ENCODE measurements at regions not wholly inside any gene's neighbourhood (a gene's known extent, or its start where the extent isn't known, plus 50 kb on each side); places are given as distances from the start of the nearest gene placed in this dataset.

DNA sequence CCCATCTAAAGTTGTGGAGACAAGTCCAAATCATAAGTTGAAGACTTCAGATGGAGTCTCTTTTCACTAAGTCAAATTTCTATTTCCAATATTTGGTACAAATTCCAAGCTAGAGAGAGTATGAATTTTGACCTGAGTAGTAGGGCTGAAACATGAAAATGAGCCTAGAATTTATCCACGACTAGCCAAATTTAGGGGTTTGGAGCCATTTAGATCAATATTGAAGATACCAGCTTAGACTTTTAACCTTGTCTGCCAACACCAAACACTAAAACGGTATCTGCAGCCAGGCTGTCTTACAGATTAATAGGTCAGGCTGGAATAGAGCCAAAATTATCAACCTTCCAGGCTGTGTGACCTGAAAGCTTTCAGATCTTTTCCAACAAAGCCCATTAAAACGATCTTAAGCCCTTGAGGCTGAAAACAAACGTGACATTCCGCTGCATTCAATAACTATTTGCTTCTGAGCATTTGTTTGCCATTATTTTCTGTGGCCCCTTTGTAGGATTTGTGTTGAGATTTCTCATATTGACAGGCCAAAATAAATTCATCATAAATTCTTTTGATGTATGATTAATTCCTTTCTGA lies 268.7 kb upstream of the DKK2 start:
- no peak for DNase-seq

DNA sequence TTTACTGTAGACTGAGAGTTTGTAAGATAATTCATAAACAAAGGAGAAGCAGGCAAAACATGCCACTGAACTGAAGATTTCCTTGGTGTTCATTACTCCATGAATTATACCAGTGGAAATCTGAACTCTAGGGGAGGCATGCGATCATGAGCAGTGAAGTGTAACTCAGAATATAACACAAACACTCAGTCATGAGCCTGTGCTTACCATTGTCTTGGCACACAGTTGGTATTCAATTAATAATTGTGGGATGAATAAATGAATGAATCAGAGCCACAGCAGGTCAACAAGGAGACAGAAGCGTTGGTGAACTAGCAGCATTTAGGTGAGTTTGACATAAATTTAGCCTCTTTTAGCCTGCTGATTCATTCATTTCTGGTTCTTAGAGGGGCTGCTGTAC lies 263.5 kb upstream of the DKK2 start:
- no peak for DNase-seq

DNA sequence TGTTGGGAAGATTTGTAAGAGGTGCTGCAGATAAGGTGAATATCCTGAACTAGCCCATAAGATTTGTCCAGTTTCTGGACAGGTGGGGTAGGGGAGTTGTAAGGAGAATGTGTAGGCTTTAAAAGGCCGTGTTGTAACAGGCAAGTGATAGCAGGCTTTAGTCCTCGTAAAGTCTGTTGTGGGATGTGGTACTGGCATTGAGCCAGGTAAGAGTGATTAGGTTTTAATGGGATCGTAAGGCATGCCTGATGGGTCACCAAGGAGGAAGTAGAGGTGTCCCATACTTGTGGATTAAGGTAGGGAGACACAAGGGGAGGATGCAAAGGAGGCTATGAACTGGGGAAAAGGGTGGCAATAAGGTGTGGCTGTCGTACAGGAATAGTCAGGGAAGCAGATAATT lies 256.9 kb upstream of the DKK2 start:
- no peak for DNase-seq

DNA sequence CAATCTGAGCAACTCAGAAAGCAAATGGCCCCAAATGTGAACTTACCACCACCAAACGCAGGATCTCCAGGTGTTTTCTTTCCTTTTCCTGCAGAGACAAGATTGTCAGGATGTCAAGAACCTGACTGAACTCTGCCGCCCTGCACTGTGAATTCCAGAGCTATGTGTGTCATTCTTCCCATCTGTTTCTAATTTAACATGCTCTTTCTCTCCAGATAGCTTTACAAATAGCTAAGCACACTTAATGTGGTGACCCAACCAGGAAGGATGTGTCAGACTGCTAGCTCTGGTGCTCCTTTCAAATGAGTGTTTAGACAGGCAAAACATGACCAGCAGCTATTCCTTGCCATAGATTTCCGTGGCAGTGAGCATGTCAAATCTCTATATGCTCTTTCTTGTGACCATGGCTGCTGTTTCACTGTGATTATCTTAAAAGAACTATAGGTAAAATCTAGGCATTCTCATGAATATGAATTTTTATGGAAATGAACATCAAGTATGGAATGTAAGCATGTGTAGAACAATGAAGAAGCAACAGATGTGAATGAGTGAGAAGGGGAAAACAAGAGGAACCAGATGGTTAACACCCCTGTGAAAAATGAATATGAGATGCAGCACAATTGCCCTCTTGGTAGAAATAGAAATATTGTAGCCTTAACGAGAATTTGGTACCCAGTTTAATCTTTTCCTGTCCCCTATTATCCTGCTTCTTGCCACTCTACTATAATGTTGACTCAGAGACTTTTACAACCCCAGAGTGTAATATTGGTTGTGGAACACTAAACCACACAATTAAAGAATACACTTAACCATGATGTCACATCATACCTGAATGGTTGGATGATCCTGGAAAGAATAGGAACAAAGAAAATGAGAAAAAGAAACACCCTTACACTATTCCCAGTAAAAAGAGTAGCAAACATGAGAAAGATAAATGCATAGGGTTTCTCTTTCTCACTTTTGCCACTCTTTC lies 247.8 kb upstream of the DKK2 start:
- DNase-seq, result no peak

DNA sequence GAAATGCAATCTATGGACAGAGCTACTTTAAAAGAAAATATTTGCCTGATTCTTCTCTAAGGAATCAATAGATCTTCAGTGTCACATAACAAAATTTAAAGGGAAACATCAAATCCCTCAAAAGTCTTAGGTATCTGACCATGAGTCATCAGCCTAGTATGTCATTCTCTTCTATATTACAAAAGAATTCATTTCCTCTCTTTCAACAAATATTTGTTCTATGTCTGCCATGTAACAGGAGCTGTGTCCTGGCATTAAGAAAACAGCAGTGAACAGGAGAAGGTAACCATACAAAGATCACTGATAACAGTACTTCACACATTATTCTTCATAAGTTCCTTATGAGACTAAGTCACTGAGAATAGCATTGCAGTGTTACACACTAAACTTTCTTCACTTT lies 243.6 kb upstream of the DKK2 start:
- no peak for DNase-seq

DNA sequence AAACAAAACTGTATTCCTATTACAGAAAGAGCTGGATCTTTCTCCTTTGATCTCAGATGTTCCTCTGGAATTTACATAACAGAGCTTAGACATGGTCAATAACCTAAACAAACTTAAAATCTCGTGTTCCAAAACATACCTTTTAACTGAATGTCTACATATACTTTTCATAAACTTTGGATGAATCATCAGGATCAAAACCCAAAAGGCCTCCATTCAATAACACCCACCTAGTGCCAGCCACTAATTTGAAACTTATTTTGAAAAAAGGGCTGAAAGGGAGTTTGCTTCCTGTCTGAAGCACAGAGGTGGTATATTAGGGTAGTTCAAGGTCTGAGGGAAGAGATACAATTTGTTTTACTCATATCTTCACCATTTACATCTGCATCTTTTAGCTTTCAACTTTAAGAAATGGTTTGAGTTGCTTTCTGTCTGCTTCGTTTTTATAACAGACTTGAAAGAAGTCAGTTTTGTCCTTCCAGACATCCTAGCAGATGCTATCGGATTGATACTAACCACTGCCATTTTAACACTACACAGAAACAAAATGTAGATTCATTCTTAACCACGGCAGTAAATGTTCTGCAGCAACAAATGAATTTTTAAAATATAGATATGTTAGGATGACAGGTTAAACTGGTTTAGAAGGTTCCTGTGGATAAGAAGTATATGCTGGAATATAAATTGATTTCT lies 242.8 kb upstream of the DKK2 start:
- DNase-seq, result no peak

DNA sequence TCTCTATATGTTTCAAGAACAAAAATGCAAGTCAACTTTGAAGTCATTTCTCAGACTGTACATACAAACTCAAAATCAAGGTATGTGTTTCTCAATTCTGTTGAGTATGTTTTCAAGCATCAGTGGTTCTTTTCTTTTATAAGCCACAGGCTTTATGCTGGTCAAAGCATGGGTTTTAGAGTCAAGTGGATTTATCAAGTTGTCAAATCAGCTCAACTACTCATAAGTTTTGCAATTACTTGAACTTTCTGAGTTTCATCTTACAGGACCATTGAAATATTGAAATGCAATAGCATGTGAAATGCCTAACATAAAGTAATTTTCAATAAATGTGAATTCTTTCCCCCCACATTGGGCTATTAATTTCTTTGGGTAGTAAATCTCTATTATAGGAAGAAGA lies 239.9 kb upstream of the DKK2 start:
- no peak for DNase-seq

DNA sequence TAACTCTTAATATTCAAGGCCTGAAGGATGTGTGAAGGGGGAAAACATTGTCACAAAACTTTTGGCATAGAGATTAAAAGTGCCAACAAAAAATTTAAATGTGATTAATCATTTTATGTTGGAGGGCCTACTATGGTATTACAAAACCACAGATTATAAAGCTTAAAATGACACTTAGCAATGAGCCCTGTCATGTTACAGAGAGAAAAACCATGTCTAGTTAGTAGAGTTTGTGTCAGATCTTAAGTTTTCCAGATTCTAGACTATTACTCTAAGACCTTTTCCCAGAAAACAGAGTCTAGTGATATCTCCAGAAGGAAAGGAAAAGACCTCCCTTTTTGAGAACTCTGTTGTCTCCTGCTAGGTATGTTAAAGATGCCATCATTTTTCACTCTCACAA lies 239.1 kb upstream of the DKK2 start:
- no peak for DNase-seq

DNA sequence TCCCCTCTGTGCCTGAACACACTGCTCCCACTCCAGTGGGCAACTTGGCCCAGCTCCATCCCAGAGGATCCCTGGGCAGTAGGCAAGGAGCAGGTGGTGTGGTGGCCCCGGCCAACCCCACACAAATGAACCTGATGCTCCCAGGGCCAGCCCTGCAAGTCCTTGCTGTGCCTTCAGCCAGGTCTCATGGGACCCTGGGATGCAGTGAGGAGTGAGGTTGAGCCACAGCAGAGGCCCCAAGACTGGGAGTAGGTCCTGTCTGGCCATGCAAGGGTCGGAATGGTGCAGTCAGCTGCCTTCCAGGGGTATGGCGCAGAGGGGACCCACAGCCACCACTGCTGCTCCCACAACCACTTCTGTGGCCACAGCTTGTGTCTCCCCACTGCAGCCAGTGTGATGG lies 234.5 kb upstream of the DKK2 start:
- no peak for DNase-seq

DNA sequence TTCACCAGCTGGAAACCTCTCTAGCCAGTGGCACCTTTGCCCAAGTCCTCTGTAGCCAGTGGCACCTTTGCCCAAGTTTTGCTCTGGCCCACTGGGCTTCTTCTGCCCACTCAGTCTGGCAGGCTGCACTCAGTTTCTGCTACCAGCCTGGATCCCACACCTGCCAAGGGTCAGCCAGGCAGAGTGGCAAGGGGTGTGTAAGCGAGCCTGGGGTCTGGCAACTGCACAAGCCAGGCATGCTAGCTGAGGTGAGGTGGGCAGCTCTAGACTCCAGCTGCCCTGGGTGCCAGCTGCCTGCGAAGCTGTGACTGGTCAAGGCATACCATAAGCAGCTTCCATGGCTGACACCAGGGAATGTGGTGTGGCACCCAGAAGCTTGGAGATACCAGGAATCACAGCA lies 233.1 kb upstream of the DKK2 start:
- no peak for DNase-seq

DNA sequence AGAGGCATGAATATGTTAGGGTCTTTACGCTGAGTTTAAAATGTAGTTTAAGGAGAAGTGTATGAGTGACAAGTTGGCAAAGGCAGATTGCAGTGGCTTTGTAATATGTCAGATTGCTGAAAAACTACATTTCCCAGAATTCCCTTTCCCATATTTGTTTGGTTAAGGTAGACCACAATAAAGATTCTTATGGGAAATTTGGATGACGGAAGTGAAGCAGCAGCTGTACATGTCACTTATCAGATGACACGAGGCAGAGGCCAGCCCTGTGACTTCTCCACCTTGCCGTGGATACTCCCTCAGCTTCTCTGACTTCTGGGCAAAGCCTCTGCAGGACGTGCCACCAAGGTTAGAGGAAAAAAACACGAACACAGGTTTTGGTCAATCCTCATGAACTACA lies 229.7 kb upstream of the DKK2 start:
- peak; percentile 4 for DNase-seq

DNA sequence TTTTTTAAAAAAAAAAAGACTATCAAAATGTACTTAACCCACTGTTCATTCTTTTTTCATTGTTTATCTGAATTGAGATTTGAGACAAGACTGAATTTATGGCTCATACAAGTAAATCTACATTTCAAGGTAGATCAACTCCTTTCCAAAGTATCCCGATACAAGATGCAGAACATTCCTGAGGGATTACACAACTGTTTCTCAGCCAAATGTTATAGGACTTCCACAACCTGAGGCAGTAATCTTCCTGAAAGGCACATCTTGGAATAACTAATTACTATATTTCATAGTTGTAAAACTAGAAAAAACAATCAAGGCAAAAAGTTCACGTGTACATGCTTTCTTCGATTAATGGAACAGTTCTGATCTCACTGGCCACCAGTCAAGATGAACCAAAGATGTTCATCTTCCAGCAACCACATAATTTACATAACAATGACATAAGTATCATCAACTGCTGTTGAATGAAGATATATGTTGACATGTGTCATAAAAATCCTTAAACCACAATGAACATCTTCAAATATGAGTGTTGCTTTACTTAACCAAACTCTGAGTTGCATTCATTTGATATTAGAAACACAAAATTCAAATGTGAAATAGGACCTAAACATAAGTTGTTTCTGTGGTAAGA lies 225.2 kb upstream of the DKK2 start:
- no peak for DNase-seq

DNA sequence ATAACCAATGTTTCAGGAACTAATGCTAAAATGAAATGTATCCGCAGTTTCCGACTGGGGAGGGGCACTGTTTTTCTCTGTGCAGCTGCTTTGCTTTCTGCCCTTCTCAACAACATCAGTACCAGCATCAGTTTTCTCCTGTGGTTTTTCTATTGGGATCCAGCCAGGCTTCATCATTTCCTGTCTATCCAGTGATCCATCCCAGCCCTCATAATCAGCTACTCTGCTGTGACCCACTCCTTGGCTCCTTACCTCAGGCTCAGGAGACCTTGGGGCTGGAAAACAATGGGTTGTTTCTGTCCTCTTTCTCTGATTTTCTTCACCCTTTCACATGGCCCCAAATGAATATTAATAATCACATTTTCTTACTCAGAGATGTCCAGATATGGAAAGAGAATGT lies 222.2 kb upstream of the DKK2 start:
- DNase-seq, result no peak

DNA sequence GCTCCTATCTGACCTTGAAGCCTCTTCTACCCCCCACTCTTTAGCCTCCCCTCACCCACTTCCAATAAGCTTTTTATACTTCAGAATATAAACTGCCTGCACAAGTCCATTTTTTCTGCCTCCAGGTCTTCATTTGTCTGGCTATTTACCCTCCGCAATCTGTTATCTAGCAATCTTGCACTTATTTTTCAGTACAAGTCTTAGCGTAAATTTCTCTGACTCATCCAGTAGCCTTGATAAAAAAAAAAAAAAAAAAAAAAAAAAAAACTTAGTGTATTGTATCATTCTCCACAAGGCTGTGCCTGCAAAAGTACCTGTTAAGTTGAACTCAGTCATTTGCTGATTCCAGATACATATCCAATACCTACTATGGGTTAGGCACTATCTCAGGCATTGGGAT lies 219.5 kb upstream of the DKK2 start:
- no peak for DNase-seq

DNA sequence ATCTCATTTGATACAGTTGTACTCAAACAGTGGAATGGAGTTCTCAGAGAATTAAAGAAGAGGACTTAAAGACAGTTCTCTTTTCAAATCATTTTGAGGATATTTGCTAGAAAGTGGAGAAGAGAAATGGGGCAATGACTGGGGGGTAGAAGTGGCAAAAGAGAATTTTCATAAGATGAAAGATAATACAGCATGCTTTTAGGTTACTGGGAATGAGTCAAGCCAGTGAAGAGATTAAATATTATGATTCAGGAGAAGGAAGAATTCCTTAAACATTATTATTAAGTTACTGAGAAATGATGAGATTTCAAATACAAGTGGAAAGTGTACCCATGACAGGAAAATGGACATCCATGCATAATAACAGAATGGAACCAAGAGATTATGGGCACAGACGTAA lies 219.0 kb upstream of the DKK2 start:
- no peak for DNase-seq

DNA sequence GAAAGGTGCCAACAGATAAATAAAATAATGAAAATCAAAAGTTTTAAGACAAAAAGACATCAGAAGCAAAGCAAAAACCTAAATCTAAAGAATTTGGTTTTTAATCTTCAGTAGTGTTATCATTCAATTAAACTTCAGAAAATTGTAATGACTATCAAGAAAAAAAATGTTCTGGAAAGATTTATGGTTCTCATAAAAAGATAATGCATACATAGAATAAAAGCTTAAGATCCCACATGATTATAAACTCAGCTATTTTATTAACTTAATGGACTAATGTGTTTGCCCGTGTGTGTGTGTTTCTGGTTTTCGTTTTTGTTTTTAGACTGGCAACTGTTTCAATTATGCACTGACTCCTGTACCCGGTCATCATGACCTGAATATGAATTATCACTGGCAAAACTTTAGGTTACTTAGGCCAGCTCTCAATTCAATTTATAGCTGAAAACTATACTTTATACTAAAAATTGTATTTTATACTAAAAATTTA lies 217.5 kb upstream of the DKK2 start:
- no peak for DNase-seq

DNA sequence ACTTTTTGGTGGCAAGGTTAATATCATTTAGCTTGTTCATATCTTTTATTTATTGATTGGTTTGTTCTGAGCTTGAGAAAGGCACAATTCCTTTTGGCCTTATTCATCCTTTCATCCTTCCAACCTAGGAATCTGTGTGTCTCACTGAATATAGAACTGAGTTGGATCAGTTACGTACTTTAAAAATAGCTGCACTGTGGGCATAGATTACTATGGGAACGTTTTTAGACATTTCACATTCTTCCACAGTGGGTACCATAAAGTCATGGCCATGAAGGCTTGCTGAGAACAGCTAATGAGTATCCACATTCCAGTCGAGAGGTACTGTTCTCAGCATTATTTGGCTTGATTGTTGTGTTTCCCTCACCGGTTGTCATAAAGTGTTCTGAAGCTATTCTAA lies 217.0 kb upstream of the DKK2 start:
- DNase-seq, result no peak

DNA sequence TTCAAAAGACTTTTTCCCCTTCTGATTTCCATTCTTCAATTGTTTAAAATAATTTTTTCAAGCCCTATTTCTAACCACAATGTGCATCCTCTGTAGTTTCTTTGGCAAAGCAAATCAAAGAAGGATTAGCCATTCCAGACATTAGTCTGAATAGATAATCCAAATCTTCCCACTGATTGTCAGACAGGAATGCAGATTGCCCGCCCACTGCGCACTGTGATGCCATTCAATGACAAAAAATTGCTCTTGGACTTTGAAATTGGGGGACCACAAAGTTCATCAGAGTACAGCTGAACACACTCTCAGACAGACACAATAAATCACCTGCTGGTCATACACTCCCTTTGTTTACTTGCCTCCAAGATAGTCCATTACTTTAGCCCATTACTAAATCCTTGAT lies 216.5 kb upstream of the DKK2 start:
- no peak for DNase-seq

DNA sequence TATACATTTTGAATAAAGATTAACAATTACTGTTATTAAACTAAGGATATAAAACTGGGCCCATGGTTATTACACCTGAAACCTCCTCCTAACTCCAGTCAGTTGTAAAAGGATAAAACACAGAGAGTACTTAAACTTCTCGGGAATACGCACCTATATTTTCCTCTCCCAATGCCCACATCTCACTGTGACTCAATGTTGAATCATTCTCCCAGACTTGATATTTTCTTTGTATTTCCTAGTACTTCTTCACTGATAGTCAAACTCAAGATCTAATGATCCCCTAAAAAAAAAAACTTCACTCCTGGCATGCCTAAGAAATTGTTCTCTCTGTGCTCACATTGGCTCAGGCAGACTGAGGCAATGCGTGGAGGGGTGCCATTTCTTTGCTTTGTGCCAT lies 212.5 kb upstream of the DKK2 start:
- DNase-seq, result no peak

DNA sequence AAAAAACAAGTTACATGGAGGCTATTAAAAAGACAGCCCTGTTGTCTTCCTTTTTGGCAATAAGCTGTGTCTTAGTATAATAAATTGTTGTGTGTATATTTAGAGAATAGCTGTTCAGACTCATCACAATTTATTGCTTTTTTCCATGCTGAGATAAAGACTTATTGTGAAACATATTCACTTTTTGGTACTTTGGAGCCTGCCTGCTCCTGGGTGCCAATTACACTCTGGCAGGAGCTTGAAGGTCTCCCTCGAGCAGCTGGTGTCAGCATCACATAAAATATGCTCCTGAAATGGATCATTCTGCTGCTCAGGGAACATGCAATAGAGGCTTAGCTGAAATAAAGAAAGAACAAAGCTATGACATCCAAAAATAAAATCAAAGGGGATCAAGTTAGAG lies 211.6 kb upstream of the DKK2 start:
- DNase-seq, result no peak

DNA sequence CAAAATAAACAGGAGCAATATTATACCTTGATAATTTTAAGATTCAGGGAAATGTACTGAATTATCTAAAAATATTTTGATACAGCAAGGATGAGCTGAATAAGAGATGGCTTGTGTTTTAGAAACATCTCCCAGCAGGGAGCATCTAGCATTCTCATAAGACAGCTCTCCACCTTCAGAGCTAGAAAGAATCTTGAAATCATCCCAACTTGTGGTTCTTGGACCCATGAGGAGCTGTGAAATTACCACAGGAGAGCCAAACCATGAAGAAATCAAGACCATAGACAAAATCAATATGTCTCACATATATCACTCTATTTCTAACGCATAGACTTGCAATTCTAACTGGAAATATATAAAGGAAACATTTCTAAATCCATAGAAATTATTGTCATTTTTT lies 210.6 kb upstream of the DKK2 start:
- DNase-seq, result no peak

DNA sequence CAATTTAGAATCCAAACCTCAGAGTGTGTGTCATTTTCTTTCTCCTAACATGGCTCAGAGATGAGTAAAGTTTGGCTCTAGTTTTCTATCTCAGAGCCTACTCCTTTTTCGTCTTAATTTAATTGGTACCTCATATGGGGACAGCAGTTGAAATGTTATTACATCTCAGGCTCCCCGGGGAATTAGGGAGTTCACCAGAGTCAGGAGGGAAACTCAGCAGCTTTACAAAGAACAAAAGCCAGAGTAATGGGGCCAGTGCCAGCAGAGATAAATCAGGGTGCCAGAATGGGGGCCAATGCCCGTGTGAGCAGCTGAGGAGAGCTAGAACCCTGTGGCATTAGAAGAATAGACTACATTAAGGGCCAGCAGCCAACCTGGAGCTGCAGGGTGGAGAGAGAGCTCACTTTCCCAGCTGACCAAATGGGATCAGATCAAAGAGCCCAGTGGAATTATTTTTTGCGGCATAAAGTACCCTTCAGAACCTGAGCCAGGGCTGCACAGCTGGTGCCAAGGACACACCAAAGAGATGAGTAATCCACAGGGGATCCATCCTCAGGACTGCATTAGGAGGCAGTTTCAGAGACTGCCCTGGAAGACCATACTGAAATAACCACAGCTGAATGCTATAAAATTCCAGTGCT lies 207.1 kb upstream of the DKK2 start:
- no peak for DNase-seq

DNA sequence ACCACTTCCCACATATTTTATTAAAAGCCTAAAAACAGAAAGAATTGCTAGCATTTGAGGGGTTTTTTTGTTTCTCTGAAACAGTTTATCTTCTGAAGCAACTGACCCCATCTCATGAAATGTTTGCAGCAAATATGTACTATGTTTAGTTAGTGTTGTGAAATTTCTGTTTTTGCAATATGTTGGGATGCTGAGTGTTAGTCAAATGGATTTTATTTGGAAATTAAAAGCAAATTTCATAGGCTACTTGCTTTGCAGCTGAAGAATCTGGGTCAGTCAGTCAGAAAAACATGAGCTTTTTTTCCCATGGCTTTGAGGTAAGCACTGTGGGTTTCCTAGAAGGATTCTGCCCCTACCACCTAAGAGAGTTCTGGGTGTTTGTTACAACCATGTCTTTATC lies 184.9 kb upstream of the DKK2 start:
- no peak for DNase-seq

All from NCI-H1417 treated with DMSO at 0.1 percent for 48 hours (cell line).